ENCODE measurements at regions not wholly inside any gene's neighbourhood (a gene's known extent, or its start where the extent isn't known, plus 50 kb on each side); places are given as distances from the start of the nearest gene placed in this dataset.

DNA sequence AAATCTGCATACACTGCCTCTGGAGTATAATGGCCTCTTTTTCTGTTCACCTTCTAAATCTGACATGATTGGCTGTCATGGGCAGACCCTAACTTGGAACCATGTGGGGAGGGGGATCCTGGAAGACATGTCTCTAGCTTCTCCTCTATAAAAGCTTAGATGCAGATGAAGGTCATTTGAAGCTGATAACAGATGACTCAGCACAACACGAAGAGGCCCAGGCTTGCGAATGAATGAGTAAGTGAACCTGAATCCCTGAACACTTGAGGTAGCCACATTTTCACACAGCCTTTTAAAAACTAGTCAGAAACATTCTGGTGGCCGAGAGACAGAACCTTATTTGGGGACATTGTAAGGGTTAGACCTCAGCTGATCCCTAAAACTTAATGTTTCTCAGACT, 282.6 kb downstream of the ELAVL2 start:
- Mint-ChIP-seq H3K36me3 (no peaks in the 10 kb centered on the region), H3K4me3 (no peak overlapping the region), H3K27ac (no peak overlapping the region), H3K4me1 (no peaks in the 10 kb centered on the region), H3K27me3 (ENCODE audit: low read depth in 2 of 2) (no peaks in the 10 kb centered on the region), H3K9me3 (peaks cover 10 to 17% of the 10 kb centered on the region in 2 donors)
- H3K4me1 ChIP-seq (ENCODE audit: control insufficient read depth, insufficient read depth, low read length) = no peaks in the 10 kb centered on the region
- no peaks in the 10 kb centered on the region for H3K36me3 ChIP-seq (ENCODE audit: control insufficient read depth, insufficient read depth, low read length)
- DNase-seq = no peak
- TF ChIP-seq, protein P1, sequence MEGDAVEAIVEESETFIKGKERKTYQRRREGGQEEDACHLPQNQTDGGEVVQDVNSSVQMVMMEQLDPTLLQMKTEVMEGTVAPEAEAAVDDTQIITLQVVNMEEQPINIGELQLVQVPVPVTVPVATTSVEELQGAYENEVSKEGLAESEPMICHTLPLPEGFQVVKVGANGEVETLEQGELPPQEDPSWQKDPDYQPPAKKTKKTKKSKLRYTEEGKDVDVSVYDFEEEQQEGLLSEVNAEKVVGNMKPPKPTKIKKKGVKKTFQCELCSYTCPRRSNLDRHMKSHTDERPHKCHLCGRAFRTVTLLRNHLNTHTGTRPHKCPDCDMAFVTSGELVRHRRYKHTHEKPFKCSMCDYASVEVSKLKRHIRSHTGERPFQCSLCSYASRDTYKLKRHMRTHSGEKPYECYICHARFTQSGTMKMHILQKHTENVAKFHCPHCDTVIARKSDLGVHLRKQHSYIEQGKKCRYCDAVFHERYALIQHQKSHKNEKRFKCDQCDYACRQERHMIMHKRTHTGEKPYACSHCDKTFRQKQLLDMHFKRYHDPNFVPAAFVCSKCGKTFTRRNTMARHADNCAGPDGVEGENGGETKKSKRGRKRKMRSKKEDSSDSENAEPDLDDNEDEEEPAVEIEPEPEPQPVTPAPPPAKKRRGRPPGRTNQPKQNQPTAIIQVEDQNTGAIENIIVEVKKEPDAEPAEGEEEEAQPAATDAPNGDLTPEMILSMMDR (IDR thresholded peaks at IDR 0.05) = no peak
- H3K9me3 ChIP-seq (ENCODE audit: control insufficient read depth, insufficient read depth, low read length) = peaks cover 3% of the 10 kb centered on the region
- intact Hi-C loops (cut with micrococcal nuclease) = no loop called here
- WGBS (ENCODE audit: insufficient coverage) = 79% methylated on average over 3 of the region's 3 CpGs
- no peak for ATAC-seq
- no peak overlapping the region for H3K27ac ChIP-seq (ENCODE audit: low read length)
- no peaks in the 10 kb centered on the region for H3K27me3 ChIP-seq (ENCODE audit: control insufficient read depth, insufficient read depth, low read length)
- H3K4me3 ChIP-seq (ENCODE audit: low read length) = no peak overlapping the region

DNA sequence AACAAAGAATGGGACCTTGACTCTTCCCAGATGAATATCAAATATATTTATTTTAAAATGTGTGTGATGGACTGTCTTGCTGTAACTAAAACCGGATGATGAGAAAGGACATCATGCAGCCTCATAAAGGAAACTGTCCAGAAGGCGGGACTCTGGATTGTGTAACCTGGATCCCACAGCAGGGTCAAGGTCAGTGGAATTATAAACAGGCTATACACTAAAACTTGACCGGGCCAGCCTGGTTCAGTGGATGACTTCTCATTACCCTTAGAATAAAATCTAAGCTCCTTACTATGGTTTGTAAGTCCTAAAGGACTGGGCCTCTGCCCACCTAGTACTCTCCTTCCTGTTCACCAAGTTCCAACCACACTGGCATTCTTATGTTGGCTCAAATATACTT, 280.3 kb downstream of the ELAVL2 start:
- 93% methylated on average over 3 of the region's 3 CpGs for WGBS (ENCODE audit: insufficient coverage)
- H3K4me3 ChIP-seq (ENCODE audit: low read length) = no peak overlapping the region
- no peaks in the 10 kb centered on the region for H3K27me3 ChIP-seq (ENCODE audit: control insufficient read depth, insufficient read depth, low read length)
- H3K36me3 ChIP-seq (ENCODE audit: control insufficient read depth, insufficient read depth, low read length) = no peaks in the 10 kb centered on the region
- Mint-ChIP-seq H3K27ac (no peak overlapping the region), H3K36me3 (no peaks in the 10 kb centered on the region), H3K27me3 (ENCODE audit: low read depth in 2 of 2) (no peaks in the 10 kb centered on the region), H3K9me3 (peaks cover 14 to 28% of the 10 kb centered on the region in 2 donors), H3K4me3 (no peak overlapping the region), H3K4me1 (no peaks in the 10 kb centered on the region)
- intact Hi-C loops (cut with micrococcal nuclease) = no loop called here
- H3K27ac ChIP-seq (ENCODE audit: low read length) = no peak overlapping the region
- TF ChIP-seq, protein P1 (IDR thresholded peaks at IDR 0.05) = no peak
- H3K4me1 ChIP-seq (ENCODE audit: control insufficient read depth, insufficient read depth, low read length) = no peaks in the 10 kb centered on the region
- ATAC-seq (no peak), DNase-seq (no peak)
- peaks cover 3% of the 10 kb centered on the region for H3K9me3 ChIP-seq (ENCODE audit: control insufficient read depth, insufficient read depth, low read length)

DNA sequence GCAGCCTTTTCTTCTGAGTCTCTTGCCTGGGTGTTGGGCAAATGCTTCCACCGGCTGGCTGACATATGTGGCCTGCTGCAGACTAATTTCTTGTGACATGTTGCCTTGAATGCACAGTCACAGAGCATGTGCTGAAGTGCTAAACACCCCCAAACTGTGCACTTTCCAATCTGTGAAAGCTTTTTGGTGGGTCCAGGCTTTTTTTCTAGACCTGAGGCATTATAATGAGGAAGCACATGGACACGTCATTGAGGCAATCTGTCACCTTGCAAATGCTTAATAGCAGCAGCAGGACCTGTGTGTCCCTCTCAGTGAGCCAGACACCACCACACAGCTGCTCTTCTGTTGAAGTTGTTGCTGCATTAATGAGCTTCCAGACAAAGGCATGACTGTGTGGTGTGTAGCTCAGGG, 274.7 kb downstream of the ELAVL2 start:
- no peaks in the 10 kb centered on the region for H3K36me3 Mint-ChIP-seq
- intact Hi-C loops (cut with micrococcal nuclease) = no loop called here
- no peak overlapping the region for H3K4me3 ChIP-seq (ENCODE audit: low read length)
- H3K4me3 Mint-ChIP-seq = no peak overlapping the region
- DNase-seq = no peak
- H3K4me1 Mint-ChIP-seq = no peaks in the 10 kb centered on the region
- TF ChIP-seq, protein P1 (IDR thresholded peaks at IDR 0.05) = no peak
- WGBS (ENCODE audit: insufficient coverage) = 82% methylated on average over 2 of the region's 2 CpGs
- no peak for ATAC-seq
- H3K27ac ChIP-seq (ENCODE audit: low read length) = no peak overlapping the region
- no peaks in the 10 kb centered on the region for H3K27me3 Mint-ChIP-seq (ENCODE audit: low read depth in 2 of 2)
- H3K36me3 ChIP-seq (ENCODE audit: control insufficient read depth, insufficient read depth, low read length) = no peaks in the 10 kb centered on the region
- H3K9me3 ChIP-seq (ENCODE audit: control insufficient read depth, insufficient read depth, low read length) = peaks cover 8% of the 10 kb centered on the region
- H3K27me3 ChIP-seq (ENCODE audit: control insufficient read depth, insufficient read depth, low read length) = no peaks in the 10 kb centered on the region
- H3K9me3 Mint-ChIP-seq = peaks cover 15 to 20% of the 10 kb centered on the region in 2 donors
- H3K27ac Mint-ChIP-seq = no peak overlapping the region
- H3K4me1 ChIP-seq (ENCODE audit: control insufficient read depth, insufficient read depth, low read length) = no peaks in the 10 kb centered on the region

DNA sequence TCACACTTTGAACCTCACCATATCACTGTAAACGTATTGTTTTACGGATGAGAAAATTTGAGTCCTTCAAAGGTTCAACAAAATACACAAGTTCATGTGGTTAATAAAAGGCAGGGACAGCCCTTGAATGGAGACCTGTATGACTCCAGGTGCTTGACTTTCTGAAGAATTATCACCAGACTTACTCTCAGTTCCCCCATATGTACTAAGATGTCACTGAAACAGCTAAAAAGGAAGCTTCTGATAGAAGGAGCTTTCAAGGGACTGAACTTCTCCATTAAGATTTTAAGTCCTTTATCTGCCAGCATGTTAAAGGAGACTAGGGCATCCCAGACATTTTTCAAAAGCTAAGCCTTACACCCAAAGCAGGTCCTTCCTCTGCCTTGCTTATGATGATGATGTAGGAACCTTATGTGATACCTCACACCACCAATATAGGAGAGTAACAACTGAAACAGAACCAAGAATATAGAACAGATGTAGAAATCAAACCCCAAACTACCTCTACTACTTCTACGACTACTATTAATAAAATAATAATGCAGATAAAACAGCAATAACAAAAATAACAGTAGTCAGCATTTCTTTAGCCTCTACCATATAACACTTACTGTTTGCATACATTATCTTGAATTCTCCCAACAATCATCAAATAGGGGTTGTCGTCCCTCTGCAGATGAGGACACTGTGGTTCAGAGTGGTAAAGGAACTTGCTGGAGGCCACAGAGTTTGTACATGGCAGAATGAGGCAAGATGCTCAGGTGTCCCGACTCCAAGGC, 273.9 kb downstream of the ELAVL2 start:
- H3K4me3 Mint-ChIP-seq = no peak overlapping the region
- H3K4me1 ChIP-seq (ENCODE audit: control insufficient read depth, insufficient read depth, low read length) = no peaks in the 10 kb centered on the region
- ATAC-seq (no peak), DNase-seq (no peak)
- no peaks in the 10 kb centered on the region for H3K36me3 Mint-ChIP-seq
- intact Hi-C loops (cut with micrococcal nuclease) = no loop called here
- 73% methylated on average over 3 of the region's 5 CpGs for WGBS (ENCODE audit: insufficient coverage)
- H3K27ac ChIP-seq (ENCODE audit: low read length) = no peak overlapping the region
- no peaks in the 10 kb centered on the region for H3K27me3 ChIP-seq (ENCODE audit: control insufficient read depth, insufficient read depth, low read length)
- H3K27ac Mint-ChIP-seq = no peak overlapping the region
- H3K4me1 Mint-ChIP-seq = no peaks in the 10 kb centered on the region
- H3K27me3 Mint-ChIP-seq (ENCODE audit: low read depth in 2 of 2) = no peaks in the 10 kb centered on the region
- peaks cover 8% of the 10 kb centered on the region for H3K9me3 ChIP-seq (ENCODE audit: control insufficient read depth, insufficient read depth, low read length)
- TF ChIP-seq, protein P1 (IDR thresholded peaks at IDR 0.05) = no peak
- H3K4me3 ChIP-seq (ENCODE audit: low read length) = no peak overlapping the region
- no peaks in the 10 kb centered on the region for H3K36me3 ChIP-seq (ENCODE audit: control insufficient read depth, insufficient read depth, low read length)
- H3K9me3 Mint-ChIP-seq = peaks cover 15 to 18% of the 10 kb centered on the region in 2 donors
